Keratinocyte (primary cell): ENCODE measurements at regions not wholly inside any gene's neighbourhood (a gene's known extent, or its start where the extent isn't known, plus 50 kb on each side); places are given as distances from the start of the nearest gene placed in this dataset.

Source experiments
- DNase-seq: peaks from one replicate; pipeline ENCODE4 v3.0.0-alpha.2; 2011; ENCODE audit warnings: low read depth, missing footprints, low spot score
- FAIRE-seq: peaks from 2 replicates; lab custom pipeline; 2011; peaks lifted over from hg19 to GRCh38; lab: Jason Lieb, UNC
- H2AFZ ChIP-seq: 2 replicates; pipeline ENCODE4 v1.6.0; 2012; ENCODE audit warnings: low read length, control low read depth, inconsistent platforms; ENCODE audit not compliant: control insufficient read depth
- H3K27ac ChIP-seq: 2 replicates; pipeline ENCODE4 v1.5.1; 2011; ENCODE audit warnings: low read length; ENCODE audit not compliant: control insufficient read depth, insufficient read depth
- H3K27me3 ChIP-seq: 3 replicates; pipeline ENCODE4 v1.6.0; 2011; ENCODE audit warnings: low read length; ENCODE audit not compliant: control insufficient read depth, insufficient read depth; ENCODE audit errors: extremely low read depth
- H3K36me3 ChIP-seq, 2 experiments: 2 replicates in 1 of 2; 3 replicates in 1 of 2; pipeline ENCODE4 v1.5.1; 2011; ENCODE audit warnings: low read length in 2 of 2, mild to moderate bottlenecking in 1 of 2; ENCODE audit not compliant: control insufficient read depth in 2 of 2, insufficient read depth in 2 of 2; ENCODE audit errors: extremely low read depth in 1 of 2
- H3K4me1 ChIP-seq: 3 replicates; pipeline ENCODE4 v1.5.1; 2011; ENCODE audit warnings: low read length; ENCODE audit not compliant: control insufficient read depth, insufficient read depth; ENCODE audit errors: extremely low read depth
- H3K4me2 ChIP-seq: 3 replicates; pipeline ENCODE4 v1.6.0; 2011; ENCODE audit warnings: low read depth, low read length; ENCODE audit not compliant: control insufficient read depth, insufficient read depth; ENCODE audit errors: extremely low read depth
- H3K4me3 ChIP-seq, 3 experiments: fragments of 200-600 bp in 1 of 3; sonication (generic) in 1 of 3; 2 replicates in 2 of 3; 3 replicates in 1 of 3; pipeline ENCODE4 v1.5.1; 2011 to 2016; ENCODE audit warnings: low read length in 3 of 3, mild to moderate bottlenecking in 3 of 3, control low read depth in 2 of 3, inconsistent platforms in 1 of 3, low read depth in 1 of 3, mixed read lengths in 1 of 3, mixed run types in 1 of 3, moderate library complexity in 1 of 3; ENCODE audit not compliant: control insufficient read depth in 2 of 3, insufficient read depth in 2 of 3; ENCODE audit errors: extremely low read depth in 1 of 3
- H3K79me2 ChIP-seq: 2 replicates; pipeline ENCODE4 v1.6.0; 2012; ENCODE audit warnings: low read length; ENCODE audit not compliant: control insufficient read depth, insufficient read depth
- H3K9ac ChIP-seq: 3 replicates; pipeline ENCODE4 v1.6.0; 2011; ENCODE audit warnings: low read length; ENCODE audit not compliant: control insufficient read depth, insufficient read depth; ENCODE audit errors: extremely low read depth
- H3K9me1 ChIP-seq: 3 replicates; pipeline ENCODE4 v1.6.0; 2011; ENCODE audit warnings: low read length; ENCODE audit not compliant: control insufficient read depth, insufficient read depth; ENCODE audit errors: extremely low read depth
- H3K9me3 ChIP-seq: 2 replicates; pipeline ENCODE4 v1.5.1; 2012; ENCODE audit warnings: low read depth, low read length; ENCODE audit not compliant: control insufficient read depth
- H4K20me1 ChIP-seq: 3 replicates; pipeline ENCODE4 v1.6.0; 2011; ENCODE audit warnings: low read length; ENCODE audit not compliant: control insufficient read depth, insufficient read depth; ENCODE audit errors: extremely low read depth
- CTCF ChIP-seq, 3 experiments: IDR thresholded peaks in 1 of 3; conservative IDR thresholded peaks in 1 of 3; optimal IDR thresholded peaks in 1 of 3; 2 replicates in 2 of 3; 3 replicates in 1 of 3; pipeline versions ENCODE3 to v1.5.1; 2011; ENCODE audit warnings: low read length in 3 of 3, mild to moderate bottlenecking in 3 of 3, moderate library complexity in 2 of 3, control low read depth in 1 of 3, inconsistent platforms in 1 of 3; ENCODE audit not compliant: insufficient read depth in 2 of 3; ENCODE audit errors: extremely low read depth in 1 of 3
- EZH2 ChIP-seq: IDR thresholded peaks from one replicate; pipeline ENCODE4 v1.6.1; 2012; ENCODE audit warnings: inconsistent platforms, mild to moderate bottlenecking, low read length, moderate library complexity
- dilution Hi-C: fragments of 300-500 bp; cut with MboI; formaldehyde crosslinking; loops from one replicate; pipeline ENCODE4 v1.7.0; 2020; ENCODE audit warnings: low sequenced_read_pairs; ENCODE audit not compliant: extremely low pct_ligation_motif_present

DNA sequence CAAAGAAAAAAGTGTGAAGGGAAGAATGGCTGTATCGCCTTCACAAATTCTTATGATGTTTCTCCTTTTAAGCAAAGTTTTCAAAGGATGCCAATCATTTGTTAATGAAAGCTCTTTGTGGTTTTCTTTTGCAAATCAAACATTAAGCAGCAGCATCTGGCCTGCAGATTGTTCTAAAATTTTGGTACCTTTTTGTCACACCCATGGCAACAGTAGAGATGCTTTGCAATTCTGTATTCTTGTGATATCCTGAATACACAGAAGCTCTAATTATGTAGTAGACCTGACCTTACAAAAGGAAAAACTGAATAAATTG is 79.8 kb downstream of the CDO1 start:
- Histone ChIP-seq H3K4me1 (no peaks in the 10 kb centered on the region), H3K4me3 (no peak overlapping the region), H2AFZ (no peak overlapping the region), H3K79me2 (no peaks in the 10 kb centered on the region), H4K20me1 (no peaks in the 10 kb centered on the region), H3K9ac (no peak overlapping the region), H3K4me2 (no peak overlapping the region), H3K27ac (no peak overlapping the region), H3K9me3 (no peaks in the 10 kb centered on the region), H3K27me3 (peaks cover 14% of the 10 kb centered on the region), H3K36me3 (no peaks in the 10 kb centered on the region), H3K9me1 (no peaks in the 10 kb centered on the region)
- DNase-seq (no peak), FAIRE-seq (no peak)
- no peak for TF ChIP-seq CTCF (optimal IDR thresholded peaks at IDR 0.05 in 1 of 3, IDR thresholded peaks at IDR 0.05 in 1 of 3, conservative IDR thresholded peaks at IDR 0.05 in 1 of 3; ENCODE audit: extremely low read depth in 1 of 3, insufficient read depth in 2 of 3, low read length in 3 of 3)
- no peak for TF ChIP-seq EZH2
- dilution Hi-C loops = no loop called here

DNA sequence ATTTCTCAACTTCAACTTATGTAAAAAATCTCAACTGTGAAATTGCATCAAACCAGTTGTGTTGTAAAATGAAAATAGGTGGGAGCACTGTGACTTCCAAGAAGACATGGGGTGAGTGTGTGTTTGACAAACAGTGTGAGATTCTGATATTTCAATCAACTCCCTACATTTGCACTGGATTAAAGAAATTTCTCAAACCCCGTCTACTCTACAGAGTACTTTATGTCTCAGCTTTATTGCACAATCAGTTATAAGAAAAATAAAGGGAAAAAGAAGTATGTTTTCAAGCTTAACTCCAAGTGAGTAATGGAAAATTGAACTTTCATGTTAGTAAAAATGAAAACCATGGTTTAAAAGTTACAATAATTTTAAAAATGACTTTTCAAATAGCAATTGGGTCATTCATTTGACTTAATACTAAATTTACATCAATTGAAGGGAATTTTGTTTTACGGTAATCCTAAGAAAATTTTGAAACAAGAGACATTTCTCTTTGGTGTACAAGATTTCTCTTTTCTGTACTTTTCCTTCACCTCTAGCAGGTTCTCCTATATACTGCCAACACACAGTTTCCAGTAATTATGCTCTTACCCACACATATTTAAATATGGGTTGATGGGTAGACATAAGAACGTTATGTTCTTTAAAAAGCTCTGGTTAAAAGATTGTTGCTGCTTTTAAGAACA is 80.3 kb downstream of the CDO1 start:
- no peaks in the 10 kb centered on the region for H3K79me2 ChIP-seq
- no peak overlapping the region for H3K27ac ChIP-seq
- no peaks in the 10 kb centered on the region for H4K20me1 ChIP-seq
- no peak for FAIRE-seq
- peaks cover 14% of the 10 kb centered on the region for H3K27me3 ChIP-seq
- no peaks in the 10 kb centered on the region for H3K36me3 ChIP-seq
- no peak overlapping the region for H3K4me2 ChIP-seq
- dilution Hi-C loops = no loop called here
- H3K4me3 ChIP-seq = no peak overlapping the region
- no peaks in the 10 kb centered on the region for H3K4me1 ChIP-seq
- H3K9me3 ChIP-seq = no peaks in the 10 kb centered on the region
- DNase-seq = no peak
- no peak for TF ChIP-seq CTCF (optimal IDR thresholded peaks at IDR 0.05 in 1 of 3, IDR thresholded peaks at IDR 0.05 in 1 of 3, conservative IDR thresholded peaks at IDR 0.05 in 1 of 3; ENCODE audit: extremely low read depth in 1 of 3, insufficient read depth in 2 of 3, low read length in 3 of 3)
- no peak for TF ChIP-seq EZH2
- H3K9ac ChIP-seq = no peak overlapping the region
- H2AFZ ChIP-seq = no peak overlapping the region
- H3K9me1 ChIP-seq = no peaks in the 10 kb centered on the region
